Gastrocnemius medialis (tissue), 4 donors: ENCODE measurements at regions not wholly inside any gene's neighbourhood (a gene's known extent, or its start where the extent isn't known, plus 50 kb on each side); places are given as distances from the start of the nearest gene placed in this dataset.

Experiments used
- POLR2A ChIP-seq, 2 donors: fragments of 450-650 bp; IDR thresholded peaks; one replicate each; pipeline ENCODE4 v1.6.1; 2017; ENCODE audit warnings: antibody characterized with exemption in 2 of 2, mild to moderate bottlenecking in 2 of 2, moderate library complexity in 2 of 2
- TF ChIP-seq, protein P1 (sequence below), 5 experiments: fragments of 450-650 bp in 3 of 5; fragments of 200-600 bp in 2 of 5; sonication (generic) in 2 of 5; IDR thresholded peaks in 4 of 5; conservative IDR thresholded peaks in 1 of 5; 1 replicate in 4 of 5; 2 replicates in 1 of 5; pipeline ENCODE4 v1.5.1; 2016 to 2019; ENCODE audit warnings: antibody characterized with exemption in 5 of 5, mild to moderate bottlenecking in 3 of 5, moderate library complexity in 3 of 5

DNA sequence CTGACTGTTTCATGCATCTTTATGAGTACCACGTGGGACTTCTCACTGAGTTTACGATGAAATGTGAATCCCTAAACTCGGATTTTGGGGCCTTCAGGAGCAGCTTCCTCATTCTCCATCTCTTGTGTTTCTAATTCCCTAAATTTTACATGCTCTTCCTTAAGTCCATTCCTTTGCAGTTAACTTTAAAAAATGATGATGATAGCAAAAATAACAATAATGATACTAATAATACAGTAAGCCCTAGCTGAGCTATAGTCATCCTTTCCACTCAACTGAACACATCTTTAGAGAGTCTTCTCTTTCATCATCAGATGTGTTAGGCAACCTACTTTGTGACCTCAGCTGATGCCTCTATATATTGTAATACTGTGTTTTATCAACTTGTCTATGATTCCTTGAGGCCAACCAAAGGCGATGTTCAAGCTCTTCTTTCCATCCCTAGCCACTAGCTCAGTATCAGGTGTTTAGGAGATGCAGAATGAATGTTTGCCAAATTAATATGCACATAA is 1196.4 kb downstream of the VRK1 start:
- TF ChIP-seq, protein P1, sequence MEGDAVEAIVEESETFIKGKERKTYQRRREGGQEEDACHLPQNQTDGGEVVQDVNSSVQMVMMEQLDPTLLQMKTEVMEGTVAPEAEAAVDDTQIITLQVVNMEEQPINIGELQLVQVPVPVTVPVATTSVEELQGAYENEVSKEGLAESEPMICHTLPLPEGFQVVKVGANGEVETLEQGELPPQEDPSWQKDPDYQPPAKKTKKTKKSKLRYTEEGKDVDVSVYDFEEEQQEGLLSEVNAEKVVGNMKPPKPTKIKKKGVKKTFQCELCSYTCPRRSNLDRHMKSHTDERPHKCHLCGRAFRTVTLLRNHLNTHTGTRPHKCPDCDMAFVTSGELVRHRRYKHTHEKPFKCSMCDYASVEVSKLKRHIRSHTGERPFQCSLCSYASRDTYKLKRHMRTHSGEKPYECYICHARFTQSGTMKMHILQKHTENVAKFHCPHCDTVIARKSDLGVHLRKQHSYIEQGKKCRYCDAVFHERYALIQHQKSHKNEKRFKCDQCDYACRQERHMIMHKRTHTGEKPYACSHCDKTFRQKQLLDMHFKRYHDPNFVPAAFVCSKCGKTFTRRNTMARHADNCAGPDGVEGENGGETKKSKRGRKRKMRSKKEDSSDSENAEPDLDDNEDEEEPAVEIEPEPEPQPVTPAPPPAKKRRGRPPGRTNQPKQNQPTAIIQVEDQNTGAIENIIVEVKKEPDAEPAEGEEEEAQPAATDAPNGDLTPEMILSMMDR (IDR thresholded peaks at IDR 0.05 in 4 of 5, conservative IDR thresholded peaks at IDR 0.05 in 1 of 5), result no peak
- no peak for TF ChIP-seq POLR2A (IDR thresholded peaks at IDR 0.05)
